Tibial nerve (tissue), 4 donors: ENCODE measurements at regions not wholly inside any gene's neighbourhood (a gene's known extent, or its start where the extent isn't known, plus 50 kb on each side); places are given as distances from the start of the nearest gene placed in this dataset.

Experiments
- EP300 ChIP-seq, 2 donors: sonication (generic); formaldehyde crosslinking; IDR thresholded peaks; one replicate each; pipeline ENCODE4 v1.6.1; 2017; ENCODE audit warnings: antibody characterized with exemption in 2 of 2, mild to moderate bottlenecking in 1 of 2
- POLR2A ChIP-seq, 2 donors: fragments of 450-650 bp; IDR thresholded peaks; one replicate each; pipeline ENCODE4 v1.6.1; 2017; ENCODE audit warnings: antibody characterized with exemption in 2 of 2, mild to moderate bottlenecking in 2 of 2, moderate library complexity in 2 of 2
- TF ChIP-seq, protein P1 (sequence below), 5 experiments: fragments of 200-600 bp in 3 of 5; fragments of 450-650 bp in 2 of 5; sonication (generic) in 3 of 5; IDR thresholded peaks; one replicate each; pipeline ENCODE4 v1.5.1; 2016 to 2019; ENCODE audit warnings: antibody characterized with exemption in 5 of 5, mild to moderate bottlenecking in 3 of 5, moderate library complexity in 2 of 5

DNA sequence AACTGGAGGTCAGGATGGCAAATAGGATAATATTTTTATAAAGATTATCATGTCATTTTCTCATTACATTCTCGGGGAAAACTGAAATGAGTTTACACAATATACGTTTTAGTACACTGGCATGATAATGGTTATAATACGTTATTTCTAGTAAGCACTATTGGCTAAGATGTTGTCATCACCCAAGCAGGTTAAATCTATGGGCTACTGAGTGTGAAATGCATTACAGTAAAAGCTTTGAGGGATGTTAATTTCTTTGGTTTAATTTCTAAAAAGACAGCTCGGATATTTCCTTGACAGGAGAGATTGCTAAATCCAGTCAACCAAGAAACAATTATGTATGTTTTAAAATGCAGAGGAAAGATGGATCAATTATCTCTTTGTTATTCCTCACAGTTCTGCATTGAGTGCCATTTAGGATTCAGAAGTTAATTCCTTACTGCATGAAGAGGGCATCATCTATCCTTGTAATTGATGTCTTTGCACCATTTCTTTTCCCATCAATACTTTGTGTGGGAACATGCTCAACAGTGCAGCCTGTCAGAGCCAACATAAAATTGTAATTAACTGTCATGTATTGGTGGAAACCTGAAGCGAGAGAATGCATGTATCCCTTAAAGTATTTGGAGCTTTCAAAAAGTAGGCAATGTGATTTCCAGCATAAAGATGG lies 222.4 kb upstream of the ZP4 start:
- TF ChIP-seq, protein P1, sequence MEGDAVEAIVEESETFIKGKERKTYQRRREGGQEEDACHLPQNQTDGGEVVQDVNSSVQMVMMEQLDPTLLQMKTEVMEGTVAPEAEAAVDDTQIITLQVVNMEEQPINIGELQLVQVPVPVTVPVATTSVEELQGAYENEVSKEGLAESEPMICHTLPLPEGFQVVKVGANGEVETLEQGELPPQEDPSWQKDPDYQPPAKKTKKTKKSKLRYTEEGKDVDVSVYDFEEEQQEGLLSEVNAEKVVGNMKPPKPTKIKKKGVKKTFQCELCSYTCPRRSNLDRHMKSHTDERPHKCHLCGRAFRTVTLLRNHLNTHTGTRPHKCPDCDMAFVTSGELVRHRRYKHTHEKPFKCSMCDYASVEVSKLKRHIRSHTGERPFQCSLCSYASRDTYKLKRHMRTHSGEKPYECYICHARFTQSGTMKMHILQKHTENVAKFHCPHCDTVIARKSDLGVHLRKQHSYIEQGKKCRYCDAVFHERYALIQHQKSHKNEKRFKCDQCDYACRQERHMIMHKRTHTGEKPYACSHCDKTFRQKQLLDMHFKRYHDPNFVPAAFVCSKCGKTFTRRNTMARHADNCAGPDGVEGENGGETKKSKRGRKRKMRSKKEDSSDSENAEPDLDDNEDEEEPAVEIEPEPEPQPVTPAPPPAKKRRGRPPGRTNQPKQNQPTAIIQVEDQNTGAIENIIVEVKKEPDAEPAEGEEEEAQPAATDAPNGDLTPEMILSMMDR (IDR thresholded peaks at IDR 0.05), result no peak
- TF ChIP-seq POLR2A (IDR thresholded peaks at IDR 0.05) (no peak), EP300 (IDR thresholded peaks at IDR 0.05) (no peak)
